ENCODE measurements at regions not wholly inside any gene's neighbourhood (a gene's known extent, or its start where the extent isn't known, plus 50 kb on each side); places are given as distances from the start of the nearest gene placed in this dataset.

DNA sequence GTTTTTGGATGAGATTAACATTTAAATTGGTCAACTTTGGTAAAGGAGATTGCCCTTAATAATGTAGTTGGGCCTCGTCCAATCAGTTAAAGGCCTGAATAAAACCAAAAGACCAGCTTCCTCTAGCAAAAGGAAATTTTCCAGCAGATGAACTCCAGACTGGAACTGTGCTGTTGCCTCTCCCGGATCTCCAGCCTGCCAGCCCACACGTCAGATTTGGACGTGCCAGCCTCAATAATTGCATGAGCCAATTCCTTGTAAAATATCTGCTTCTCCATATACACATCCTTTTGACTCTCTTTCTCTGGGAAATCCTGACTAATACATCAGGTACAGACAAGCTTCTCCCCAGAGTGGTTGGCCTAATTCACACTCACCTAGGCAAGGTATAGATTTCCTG lies 175.8 kb upstream of the ADCY2 start:
- Histone ChIP-seq H3K36me3 (ENCODE audit: control insufficient read depth, insufficient read depth, low read length) (no peaks in the 10 kb centered on the region), H3K4me1 (ENCODE audit: control insufficient read depth, insufficient read depth, low read length) (no peaks in the 10 kb centered on the region), H3K27ac (ENCODE audit: low read length) (no peak overlapping the region), H3K4me3 (ENCODE audit: low read depth in 2 of 2, low read length in 2 of 2) (no peak overlapping the region), H3K9me3 (ENCODE audit: control insufficient read depth, insufficient read depth, low read depth, low read length) (no peaks in the 10 kb centered on the region), H3K27me3 (ENCODE audit: control insufficient read depth, insufficient read depth, low read length) (no peaks in the 10 kb centered on the region)
- intact Hi-C loops (cut with micrococcal nuclease; ENCODE audit: unreplicated experiment) (no loop called here), in situ Hi-C loops (cut with HindIII; ENCODE audit: low pct_unique_long_range_greater_than_20kb, low sequenced_read_pairs) (no loop called here)
- ATAC-seq (no peak), DNase-seq (ENCODE audit: low read depth, low spot score) (no peak)
- BruUV-seq (replicated peaks): no TSS peak
- TF ChIP-seq TCF7L2 (IDR thresholded peaks at IDR 0.05; ENCODE audit: low read depth, low read length) (no peak), POLR2AphosphoS5 (IDR thresholded peaks at IDR 0.05; ENCODE audit: low read depth, low read length) (no peak), SIN3A (IDR thresholded peaks at IDR 0.05; ENCODE audit: borderline replicate concordance, insufficient read depth, low read depth, low read length) (no peak)
- TF ChIP-seq, protein P1, sequence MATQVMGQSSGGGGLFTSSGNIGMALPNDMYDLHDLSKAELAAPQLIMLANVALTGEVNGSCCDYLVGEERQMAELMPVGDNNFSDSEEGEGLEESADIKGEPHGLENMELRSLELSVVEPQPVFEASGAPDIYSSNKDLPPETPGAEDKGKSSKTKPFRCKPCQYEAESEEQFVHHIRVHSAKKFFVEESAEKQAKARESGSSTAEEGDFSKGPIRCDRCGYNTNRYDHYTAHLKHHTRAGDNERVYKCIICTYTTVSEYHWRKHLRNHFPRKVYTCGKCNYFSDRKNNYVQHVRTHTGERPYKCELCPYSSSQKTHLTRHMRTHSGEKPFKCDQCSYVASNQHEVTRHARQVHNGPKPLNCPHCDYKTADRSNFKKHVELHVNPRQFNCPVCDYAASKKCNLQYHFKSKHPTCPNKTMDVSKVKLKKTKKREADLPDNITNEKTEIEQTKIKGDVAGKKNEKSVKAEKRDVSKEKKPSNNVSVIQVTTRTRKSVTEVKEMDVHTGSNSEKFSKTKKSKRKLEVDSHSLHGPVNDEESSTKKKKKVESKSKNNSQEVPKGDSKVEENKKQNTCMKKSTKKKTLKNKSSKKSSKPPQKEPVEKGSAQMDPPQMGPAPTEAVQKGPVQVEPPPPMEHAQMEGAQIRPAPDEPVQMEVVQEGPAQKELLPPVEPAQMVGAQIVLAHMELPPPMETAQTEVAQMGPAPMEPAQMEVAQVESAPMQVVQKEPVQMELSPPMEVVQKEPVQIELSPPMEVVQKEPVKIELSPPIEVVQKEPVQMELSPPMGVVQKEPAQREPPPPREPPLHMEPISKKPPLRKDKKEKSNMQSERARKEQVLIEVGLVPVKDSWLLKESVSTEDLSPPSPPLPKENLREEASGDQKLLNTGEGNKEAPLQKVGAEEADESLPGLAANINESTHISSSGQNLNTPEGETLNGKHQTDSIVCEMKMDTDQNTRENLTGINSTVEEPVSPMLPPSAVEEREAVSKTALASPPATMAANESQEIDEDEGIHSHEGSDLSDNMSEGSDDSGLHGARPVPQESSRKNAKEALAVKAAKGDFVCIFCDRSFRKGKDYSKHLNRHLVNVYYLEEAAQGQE (IDR thresholded peaks at IDR 0.05; ENCODE audit: insufficient read depth in 1 of 2, low read depth in 2 of 2, low read length in 1 of 2): no peak
- TF ChIP-seq, protein P2, sequence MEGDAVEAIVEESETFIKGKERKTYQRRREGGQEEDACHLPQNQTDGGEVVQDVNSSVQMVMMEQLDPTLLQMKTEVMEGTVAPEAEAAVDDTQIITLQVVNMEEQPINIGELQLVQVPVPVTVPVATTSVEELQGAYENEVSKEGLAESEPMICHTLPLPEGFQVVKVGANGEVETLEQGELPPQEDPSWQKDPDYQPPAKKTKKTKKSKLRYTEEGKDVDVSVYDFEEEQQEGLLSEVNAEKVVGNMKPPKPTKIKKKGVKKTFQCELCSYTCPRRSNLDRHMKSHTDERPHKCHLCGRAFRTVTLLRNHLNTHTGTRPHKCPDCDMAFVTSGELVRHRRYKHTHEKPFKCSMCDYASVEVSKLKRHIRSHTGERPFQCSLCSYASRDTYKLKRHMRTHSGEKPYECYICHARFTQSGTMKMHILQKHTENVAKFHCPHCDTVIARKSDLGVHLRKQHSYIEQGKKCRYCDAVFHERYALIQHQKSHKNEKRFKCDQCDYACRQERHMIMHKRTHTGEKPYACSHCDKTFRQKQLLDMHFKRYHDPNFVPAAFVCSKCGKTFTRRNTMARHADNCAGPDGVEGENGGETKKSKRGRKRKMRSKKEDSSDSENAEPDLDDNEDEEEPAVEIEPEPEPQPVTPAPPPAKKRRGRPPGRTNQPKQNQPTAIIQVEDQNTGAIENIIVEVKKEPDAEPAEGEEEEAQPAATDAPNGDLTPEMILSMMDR (IDR thresholded peaks at IDR 0.05): no peak
- CTCF ChIA-PET: no interaction called here
- POLR2A ChIA-PET: no interaction called here

DNA sequence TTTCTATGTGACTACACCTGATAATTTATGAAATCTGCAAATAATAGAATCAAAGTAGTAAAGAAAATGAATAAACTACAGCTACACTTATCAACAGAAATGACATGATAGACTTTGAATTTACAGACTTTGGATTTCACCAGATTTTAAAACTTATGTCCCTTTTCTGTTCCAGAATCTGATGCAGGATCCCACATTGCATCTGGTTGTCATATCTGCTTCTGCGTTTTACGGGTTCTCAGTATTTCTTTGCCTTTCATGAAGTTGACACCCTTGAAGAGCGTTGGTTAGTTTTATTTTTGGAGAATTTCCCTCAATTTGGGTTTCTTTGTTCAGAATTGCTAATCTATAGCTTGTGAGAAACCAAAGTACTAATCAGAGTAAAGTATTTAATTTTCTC lies 174.9 kb upstream of the ADCY2 start:
- intact Hi-C loops (cut with micrococcal nuclease; ENCODE audit: unreplicated experiment): no loop called here
- ChIA-PET CTCF (no interaction called here), POLR2A (no interaction called here)
- in situ Hi-C loops (cut with HindIII; ENCODE audit: low pct_unique_long_range_greater_than_20kb, low sequenced_read_pairs): no loop called here
- no TSS peak for BruUV-seq (replicated peaks)
- Histone ChIP-seq H3K9me3 (ENCODE audit: control insufficient read depth, insufficient read depth, low read depth, low read length) (no peaks in the 10 kb centered on the region), H3K27ac (ENCODE audit: low read length) (no peak overlapping the region), H3K27me3 (ENCODE audit: control insufficient read depth, insufficient read depth, low read length) (no peaks in the 10 kb centered on the region), H3K4me3 (ENCODE audit: low read depth in 2 of 2, low read length in 2 of 2) (no peak overlapping the region), H3K4me1 (ENCODE audit: control insufficient read depth, insufficient read depth, low read length) (no peaks in the 10 kb centered on the region), H3K36me3 (ENCODE audit: control insufficient read depth, insufficient read depth, low read length) (no peaks in the 10 kb centered on the region)
- ATAC-seq (no peak), DNase-seq (ENCODE audit: low read depth, low spot score) (no peak)
- TF ChIP-seq SIN3A (IDR thresholded peaks at IDR 0.05; ENCODE audit: borderline replicate concordance, insufficient read depth, low read depth, low read length) (no peak), POLR2AphosphoS5 (IDR thresholded peaks at IDR 0.05; ENCODE audit: low read depth, low read length) (no peak), TCF7L2 (IDR thresholded peaks at IDR 0.05; ENCODE audit: low read depth, low read length) (no peak)
- TF ChIP-seq, protein P1 (IDR thresholded peaks at IDR 0.05; ENCODE audit: insufficient read depth in 1 of 2, low read depth in 2 of 2, low read length in 1 of 2): no peak
- TF ChIP-seq, protein P2 (IDR thresholded peaks at IDR 0.05): no peak

All from Panc1 (cell line).